GM23338 (cell line): ENCODE measurements at regions not wholly inside any gene's neighbourhood (a gene's known extent, or its start where the extent isn't known, plus 50 kb on each side); places are given as distances from the start of the nearest gene placed in this dataset.

Experiments
- ATAC-seq: fragments of 200-7000 bp; cut with Tn5 transposase; 3 replicates; pipeline ENCODE4 v1.9.1; 2020
- DNase-seq: peaks from one replicate; pipeline ENCODE4 v3.0.0-alpha.2; 2015; ENCODE audit warnings: low spot score
- H2AFZ ChIP-seq: fragments of 200-600 bp; sonication (generic); 2 replicates; pipeline ENCODE4 v1.8.0; 2016; ENCODE audit warnings: antibody characterized with exemption, mild to moderate bottlenecking, moderate library complexity
- H3F3A ChIP-seq: fragments of 200-600 bp; sonication (generic); replicated peaks from 2 replicates; pipeline ENCODE4 v1.8.0; 2017; ENCODE audit warnings: antibody characterized with exemption, mixed run types, low read depth
- H3K27ac ChIP-seq: fragments of 200-600 bp; sonication (generic); 2 replicates; pipeline ENCODE4 v1.6.1; 2016; ENCODE audit warnings: low read depth
- H3K27me3 ChIP-seq: fragments of 200-600 bp; sonication (generic); 2 replicates; pipeline ENCODE4 v1.8.0; 2016; ENCODE audit warnings: mild to moderate bottlenecking, mixed run types, moderate library complexity; ENCODE audit not compliant: insufficient read depth
- H3K36me3 ChIP-seq: fragments of 200-600 bp; sonication (generic); 2 replicates; pipeline ENCODE4 v1.8.0; 2016; ENCODE audit warnings: mild to moderate bottlenecking; ENCODE audit not compliant: insufficient read depth
- H3K4me1 ChIP-seq: fragments of 200-600 bp; sonication (generic); 2 replicates; pipeline ENCODE4 v1.8.0; 2016; ENCODE audit warnings: mild to moderate bottlenecking, moderate library complexity; ENCODE audit not compliant: insufficient read depth
- H3K4me2 ChIP-seq: fragments of 200-600 bp; sonication (generic); 2 replicates; pipeline ENCODE4 v1.7.1; 2017; ENCODE audit warnings: mixed run types
- H3K4me3 ChIP-seq: fragments of 200-600 bp; sonication (generic); 2 replicates; pipeline ENCODE4 v1.6.1; 2016; ENCODE audit warnings: mixed run types
- H3K79me2 ChIP-seq: fragments of 200-600 bp; sonication (generic); replicated peaks from 2 replicates; pipeline ENCODE4 v1.8.0; 2017; ENCODE audit warnings: mild to moderate bottlenecking; ENCODE audit not compliant: insufficient read depth
- H3K9me2 ChIP-seq: fragments of 200-600 bp; sonication (generic); 2 replicates; pipeline ENCODE4 v1.8.0; 2017; ENCODE audit not compliant: insufficient read depth
- H4K20me1 ChIP-seq: fragments of 200-600 bp; sonication (generic); replicated peaks from 2 replicates; pipeline ENCODE4 v1.8.0; 2017; ENCODE audit warnings: mild to moderate bottlenecking; ENCODE audit not compliant: insufficient read depth
- H3K27ac Mint-ChIP-seq: 2 replicates; pipeline ENCODE4 v1.8.0; 2020; ENCODE audit warnings: inconsistent platforms, mild to moderate bottlenecking, moderate library complexity, mixed read lengths
- H3K27me3 Mint-ChIP-seq: 3 replicates; pipeline ENCODE4 v1.8.0; 2022; ENCODE audit warnings: low read depth, mild to moderate bottlenecking, moderate library complexity, mixed read lengths, inconsistent platforms; ENCODE audit not compliant: insufficient read depth, poor library complexity
- H3K36me3 Mint-ChIP-seq: 3 replicates; pipeline ENCODE4 v1.8.0; 2021; ENCODE audit warnings: low read depth, mild to moderate bottlenecking, inconsistent platforms, moderate library complexity, mixed read lengths
- H3K4me1 Mint-ChIP-seq: 3 replicates; pipeline ENCODE4 v1.8.0; 2020; ENCODE audit warnings: mild to moderate bottlenecking, inconsistent platforms, mixed read lengths
- H3K4me3 Mint-ChIP-seq: 3 replicates; pipeline ENCODE4 v1.8.0; 2021; ENCODE audit warnings: moderate library complexity, mild to moderate bottlenecking, inconsistent platforms, mixed read lengths
- H3K9me3 Mint-ChIP-seq: 3 replicates; pipeline ENCODE4 v1.8.0; 2020; ENCODE audit warnings: moderate library complexity, mild to moderate bottlenecking, inconsistent platforms, mixed read lengths
- CREB1 ChIP-seq: fragments of 250-450 bp; sonication (Bioruptor Pico); IDR thresholded peaks from 2 replicates; pipeline ENCODE4 v1.5.0; 2020; ENCODE audit warnings: low read depth, mild to moderate bottlenecking, moderate library complexity
- CTCF ChIP-seq, 2 experiments: fragments of 200-600 bp in 1 of 2; sonication (generic) in 1 of 2; conservative IDR thresholded peaks; 2 replicates each; pipeline versions ENCODE4 v1.5.1 to v1.6.1; 2016 to 2017; ENCODE audit warnings: antibody characterized with exemption in 2 of 2, low read depth in 2 of 2, mild to moderate bottlenecking in 2 of 2, moderate library complexity in 1 of 2
- ETS1 ChIP-seq: IDR thresholded peaks from 2 replicates; pipeline ENCODE4 v1.6.1; 2016; ENCODE audit warnings: antibody characterized with exemption
- EZH2 ChIP-seq: fragments of 200-600 bp; sonication (generic); IDR thresholded peaks from one replicate; pipeline ENCODE4 v1.8.0; 2017; ENCODE audit warnings: antibody characterized with exemption, mild to moderate bottlenecking, low read depth; ENCODE audit not compliant: unreplicated experiment
- EZH2phosphoT487 ChIP-seq: fragments of 200-600 bp; sonication (generic); IDR thresholded peaks from one replicate; pipeline ENCODE4 v1.8.1; 2018; ENCODE audit warnings: antibody characterized with exemption; ENCODE audit not compliant: unreplicated experiment
- JUNB ChIP-seq: IDR thresholded peaks from one replicate; pipeline ENCODE4 v1.6.1; 2016; ENCODE audit warnings: antibody characterized with exemption; ENCODE audit not compliant: unreplicated experiment
- NANOG ChIP-seq: IDR thresholded peaks from 2 replicates; pipeline ENCODE4 v1.6.1; 2016; ENCODE audit warnings: antibody characterized with exemption, borderline replicate concordance
- POLR2AphosphoS5 ChIP-seq: IDR thresholded peaks from 2 replicates; pipeline ENCODE4 v1.6.1; 2016; ENCODE audit warnings: antibody characterized with exemption, low read depth
- REST ChIP-seq: IDR thresholded peaks from one replicate; pipeline ENCODE4 v1.6.1; 2018; ENCODE audit warnings: antibody characterized with exemption; ENCODE audit not compliant: unreplicated experiment
- STAT1 ChIP-seq: IDR thresholded peaks from one replicate; pipeline ENCODE4 v1.6.1; 2016; ENCODE audit warnings: antibody characterized with exemption; ENCODE audit not compliant: unreplicated experiment
- ZNF114 ChIP-seq: fragments of 250-450 bp; sonication (Bioruptor Pico); IDR thresholded peaks from 2 replicates; pipeline ENCODE4 v1.5.0; 2020; ENCODE audit warnings: mild to moderate bottlenecking, moderate library complexity
- ZNF331 ChIP-seq: fragments of 250-450 bp; sonication (Bioruptor Pico); IDR thresholded peaks from 2 replicates; pipeline ENCODE4 v1.5.0; 2020; ENCODE audit warnings: low read depth, mild to moderate bottlenecking, moderate library complexity
- ZNF462 ChIP-seq: fragments of 250-450 bp; sonication (Bioruptor Pico); IDR thresholded peaks from 2 replicates; pipeline ENCODE4 v1.5.0; 2020; ENCODE audit warnings: mild to moderate bottlenecking, moderate library complexity

GRCh38 chr5:166163996-166164610 is 2127.3 kb upstream of the WWC1 start:
- Histone ChIP-seq H3K9me2 (no peaks in the 10 kb centered on the region), H4K20me1 (no peaks in the 10 kb centered on the region), H3K27me3 (no peaks in the 10 kb centered on the region), H3K27ac (no peak overlapping the region), H3K4me1 (peaks cover 17% of the 10 kb centered on the region), H3F3A (no peaks in the 10 kb centered on the region), H3K4me3 (no peak overlapping the region), H3K79me2 (no peaks in the 10 kb centered on the region), H2AFZ (no peak overlapping the region), H3K4me2 (no peak overlapping the region), H3K36me3 (no peaks in the 10 kb centered on the region)
- no peak for TF ChIP-seq EZH2phosphoT487
- no peak for TF ChIP-seq ZNF114 (CRISPR knock-in tag)
- no peak for TF ChIP-seq POLR2AphosphoS5
- no peak for TF ChIP-seq ETS1
- TF ChIP-seq CTCF (conservative IDR thresholded peaks at IDR 0.05; ENCODE audit: low read depth in 2 of 2), result no peak
- TF ChIP-seq STAT1, result no peak
- no peak for TF ChIP-seq NANOG
- no peak for TF ChIP-seq EZH2
- TF ChIP-seq CREB1 (CRISPR knock-in tag), result no peak
- TF ChIP-seq ZNF462 (CRISPR knock-in tag), result no peak
- no peak for TF ChIP-seq ZNF331
- no peak for TF ChIP-seq JUNB
- TF ChIP-seq REST, result no peak
- DNase-seq (no peak), ATAC-seq (no peak)
- Mint-ChIP-seq H3K9me3 (no peaks in the 10 kb centered on the region), H3K4me1 (peaks cover 30% of the 10 kb centered on the region), H3K4me3 (no peak overlapping the region), H3K36me3 (no peaks in the 10 kb centered on the region), H3K27me3 (peaks cover 2% of the 10 kb centered on the region), H3K27ac (no peak overlapping the region)
